Neural cell (in vitro differentiated cells): ENCODE measurements at regions not wholly inside any gene's neighbourhood (a gene's known extent, or its start where the extent isn't known, plus 50 kb on each side); places are given as distances from the start of the nearest gene placed in this dataset.

Experiments
- H2AFZ ChIP-seq: fragments of 200-600, 300-800 bp; sonication (generic), shearing (Covaris generic); 2 replicates; pipeline ENCODE4 v1.6.0; 2014; ENCODE audit warnings: low read depth, mild to moderate bottlenecking, antibody characterized with exemption, low read length, moderate library complexity
- H3F3A ChIP-seq: fragments of 200-600 bp; shearing (Covaris generic); 2 replicates; pipeline ENCODE4 v1.6.1; 2016; ENCODE audit warnings: mild to moderate bottlenecking, moderate library complexity, mixed read lengths, antibody characterized with exemption, low read length; ENCODE audit not compliant: insufficient read depth, poor library complexity, severe bottlenecking
- H3K27ac ChIP-seq: fragments of 200-600, 300-800 bp; sonication (generic), shearing (Covaris generic); 2 replicates; pipeline ENCODE4 v1.5.1; 2014; ENCODE audit warnings: mild to moderate bottlenecking, low read length, moderate library complexity
- H3K27me3 ChIP-seq: fragments of 300-800, 200-600 bp; sonication (generic), shearing (Covaris generic); 2 replicates; pipeline ENCODE4 v1.6.0; 2014; ENCODE audit warnings: mild to moderate bottlenecking, low read depth, low read length, moderate library complexity; ENCODE audit not compliant: insufficient read depth
- H3K36me3 ChIP-seq: fragments of 300-800, 200-600 bp; sonication (generic), shearing (Covaris generic); 2 replicates; pipeline ENCODE4 v1.5.1; 2014; ENCODE audit warnings: mild to moderate bottlenecking, antibody characterized with exemption, low read length, moderate library complexity; ENCODE audit not compliant: insufficient read depth
- H3K4me2 ChIP-seq: fragments of 300-800, 200-600 bp; sonication (generic), shearing (Covaris generic); 2 replicates; pipeline ENCODE4 v1.6.0; 2014; ENCODE audit warnings: mild to moderate bottlenecking, low read length
- H3K4me3 ChIP-seq: fragments of 300-800, 200-600 bp; sonication (generic), shearing (Covaris generic); 2 replicates; pipeline ENCODE4 v1.5.1; 2014; ENCODE audit warnings: mild to moderate bottlenecking, low read length, moderate library complexity
- H3K79me2 ChIP-seq: fragments of 200-600 bp; shearing (Covaris generic); replicated peaks from 2 replicates; pipeline ENCODE4 v1.6.0; 2014; ENCODE audit warnings: mild to moderate bottlenecking, low read length, moderate library complexity; ENCODE audit not compliant: insufficient read depth
- H3K9ac ChIP-seq: fragments of 300-800, 200-600 bp; sonication (generic), shearing (Covaris generic); 2 replicates; pipeline ENCODE4 v1.6.1; 2016; ENCODE audit warnings: mild to moderate bottlenecking, low read length, mixed read lengths
- H3K9me2 ChIP-seq: fragments of 200-600 bp; shearing (Covaris generic); 2 replicates; pipeline ENCODE4 v1.6.1; 2016; ENCODE audit warnings: mild to moderate bottlenecking, low read length, mixed read lengths; ENCODE audit not compliant: insufficient read depth
- H3K9me3 ChIP-seq: fragments of 200-600, 300-800 bp; sonication (generic), shearing (Covaris generic); 2 replicates; pipeline ENCODE4 v1.6.1; 2016; ENCODE audit warnings: mild to moderate bottlenecking, mixed run types, low read length, moderate library complexity, mixed read lengths
- H4K20me1 ChIP-seq: fragments of 200-600 bp; shearing (Covaris generic); 2 replicates; pipeline ENCODE4 v1.6.1; 2016; ENCODE audit warnings: mild to moderate bottlenecking, mixed run types; ENCODE audit not compliant: insufficient read depth
- EP300 ChIP-seq: fragments of 450-650 bp; conservative IDR thresholded peaks from 2 replicates; pipeline ENCODE4 v1.6.1; 2014; ENCODE audit warnings: antibody characterized with exemption, mild to moderate bottlenecking, moderate library complexity; ENCODE audit not compliant: poor library complexity, severe bottlenecking
- EZH2 ChIP-seq: fragments of 200-600, 300-800 bp; shearing (Covaris generic), sonication (generic); IDR thresholded peaks from 2 replicates; pipeline ENCODE4 v1.6.1; 2014; ENCODE audit warnings: antibody characterized with exemption, low read length, borderline replicate concordance, mild to moderate bottlenecking; ENCODE audit not compliant: insufficient read depth, poor library complexity, severe bottlenecking
- MXI1 ChIP-seq: fragments of 450-650 bp; conservative IDR thresholded peaks from 2 replicates; pipeline ENCODE4 v1.6.1; 2014; ENCODE audit warnings: antibody characterized with exemption, mild to moderate bottlenecking; ENCODE audit not compliant: poor library complexity, severe bottlenecking
- POLR2AphosphoS5 ChIP-seq: IDR thresholded peaks from 2 replicates; pipeline ENCODE4 v1.6.1; 2012
- RAD21 ChIP-seq: fragments of 450-650 bp; conservative IDR thresholded peaks from 2 replicates; pipeline ENCODE4 v1.6.1; 2014; ENCODE audit warnings: antibody characterized with exemption, mild to moderate bottlenecking, moderate library complexity
- SMC3 ChIP-seq: fragments of 450-650 bp; conservative IDR thresholded peaks from 2 replicates; pipeline ENCODE4 v1.6.1; 2014; ENCODE audit warnings: antibody characterized with exemption, mild to moderate bottlenecking, moderate library complexity; ENCODE audit not compliant: poor library complexity
- TAF1 ChIP-seq: IDR thresholded peaks from 2 replicates; pipeline ENCODE4 v1.6.1; 2012; ENCODE audit warnings: low read depth
- TF ChIP-seq, protein P1 (sequence below): IDR thresholded peaks from 2 replicates; pipeline ENCODE4 v1.6.1; 2012; ENCODE audit warnings: borderline replicate concordance
- TF ChIP-seq, protein P2 (sequence below): fragments of 450-650 bp; IDR thresholded peaks from 2 replicates; pipeline ENCODE4 v1.5.1; 2014; ENCODE audit warnings: antibody characterized with exemption, mild to moderate bottlenecking, moderate library complexity; ENCODE audit not compliant: poor library complexity, severe bottlenecking

DNA sequence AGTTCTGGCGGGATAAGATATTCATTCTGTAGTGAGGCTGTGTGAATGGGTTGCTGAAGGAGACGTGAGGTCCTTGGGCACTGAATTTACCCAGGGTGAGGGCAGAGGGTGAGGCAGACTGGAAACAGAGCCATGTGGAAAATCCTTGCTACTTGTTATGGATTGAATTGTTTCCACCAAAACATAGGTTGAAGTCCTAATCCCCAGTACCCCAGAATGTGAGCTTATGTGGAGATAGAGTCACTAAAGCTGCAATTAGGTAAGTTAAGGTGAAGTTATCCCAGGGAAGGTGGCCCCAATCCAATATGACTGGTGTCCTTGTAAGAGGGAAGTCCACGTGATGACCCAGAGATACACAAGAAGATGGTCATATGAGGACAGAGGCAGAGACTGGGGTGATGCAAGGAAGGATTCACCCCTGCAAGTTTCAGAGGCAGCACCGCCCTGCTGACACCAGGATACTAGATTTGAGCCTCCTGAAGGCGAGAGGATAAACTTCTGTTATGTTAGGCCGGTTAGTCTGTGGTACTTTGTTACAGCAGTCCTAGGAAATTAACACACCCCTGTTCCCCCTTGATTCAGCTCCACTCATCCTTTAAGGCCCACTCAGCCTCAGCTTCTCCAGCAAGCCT, 289.4 kb upstream of the MEX3C start:
- Histone ChIP-seq H3K27ac (no peak overlapping the region), H2AFZ (no peak overlapping the region), H3K9me3 (no peaks in the 10 kb centered on the region), H3K79me2 (no peaks in the 10 kb centered on the region), H3K9me2 (no peaks in the 10 kb centered on the region), H3F3A (no peaks in the 10 kb centered on the region), H3K4me3 (no peak overlapping the region), H3K9ac (no peak overlapping the region), H3K36me3 (no peaks in the 10 kb centered on the region), H4K20me1 (no peaks in the 10 kb centered on the region), H3K27me3 (no peaks in the 10 kb centered on the region), H3K4me2 (no peak overlapping the region)
- TF ChIP-seq, protein P1, sequence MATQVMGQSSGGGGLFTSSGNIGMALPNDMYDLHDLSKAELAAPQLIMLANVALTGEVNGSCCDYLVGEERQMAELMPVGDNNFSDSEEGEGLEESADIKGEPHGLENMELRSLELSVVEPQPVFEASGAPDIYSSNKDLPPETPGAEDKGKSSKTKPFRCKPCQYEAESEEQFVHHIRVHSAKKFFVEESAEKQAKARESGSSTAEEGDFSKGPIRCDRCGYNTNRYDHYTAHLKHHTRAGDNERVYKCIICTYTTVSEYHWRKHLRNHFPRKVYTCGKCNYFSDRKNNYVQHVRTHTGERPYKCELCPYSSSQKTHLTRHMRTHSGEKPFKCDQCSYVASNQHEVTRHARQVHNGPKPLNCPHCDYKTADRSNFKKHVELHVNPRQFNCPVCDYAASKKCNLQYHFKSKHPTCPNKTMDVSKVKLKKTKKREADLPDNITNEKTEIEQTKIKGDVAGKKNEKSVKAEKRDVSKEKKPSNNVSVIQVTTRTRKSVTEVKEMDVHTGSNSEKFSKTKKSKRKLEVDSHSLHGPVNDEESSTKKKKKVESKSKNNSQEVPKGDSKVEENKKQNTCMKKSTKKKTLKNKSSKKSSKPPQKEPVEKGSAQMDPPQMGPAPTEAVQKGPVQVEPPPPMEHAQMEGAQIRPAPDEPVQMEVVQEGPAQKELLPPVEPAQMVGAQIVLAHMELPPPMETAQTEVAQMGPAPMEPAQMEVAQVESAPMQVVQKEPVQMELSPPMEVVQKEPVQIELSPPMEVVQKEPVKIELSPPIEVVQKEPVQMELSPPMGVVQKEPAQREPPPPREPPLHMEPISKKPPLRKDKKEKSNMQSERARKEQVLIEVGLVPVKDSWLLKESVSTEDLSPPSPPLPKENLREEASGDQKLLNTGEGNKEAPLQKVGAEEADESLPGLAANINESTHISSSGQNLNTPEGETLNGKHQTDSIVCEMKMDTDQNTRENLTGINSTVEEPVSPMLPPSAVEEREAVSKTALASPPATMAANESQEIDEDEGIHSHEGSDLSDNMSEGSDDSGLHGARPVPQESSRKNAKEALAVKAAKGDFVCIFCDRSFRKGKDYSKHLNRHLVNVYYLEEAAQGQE: no peak
- TF ChIP-seq EP300 (no peak), RAD21 (no peak), TAF1 (no peak), POLR2AphosphoS5 (no peak), MXI1 (no peak), EZH2 (no peak), SMC3 (no peak)
- TF ChIP-seq, protein P2, sequence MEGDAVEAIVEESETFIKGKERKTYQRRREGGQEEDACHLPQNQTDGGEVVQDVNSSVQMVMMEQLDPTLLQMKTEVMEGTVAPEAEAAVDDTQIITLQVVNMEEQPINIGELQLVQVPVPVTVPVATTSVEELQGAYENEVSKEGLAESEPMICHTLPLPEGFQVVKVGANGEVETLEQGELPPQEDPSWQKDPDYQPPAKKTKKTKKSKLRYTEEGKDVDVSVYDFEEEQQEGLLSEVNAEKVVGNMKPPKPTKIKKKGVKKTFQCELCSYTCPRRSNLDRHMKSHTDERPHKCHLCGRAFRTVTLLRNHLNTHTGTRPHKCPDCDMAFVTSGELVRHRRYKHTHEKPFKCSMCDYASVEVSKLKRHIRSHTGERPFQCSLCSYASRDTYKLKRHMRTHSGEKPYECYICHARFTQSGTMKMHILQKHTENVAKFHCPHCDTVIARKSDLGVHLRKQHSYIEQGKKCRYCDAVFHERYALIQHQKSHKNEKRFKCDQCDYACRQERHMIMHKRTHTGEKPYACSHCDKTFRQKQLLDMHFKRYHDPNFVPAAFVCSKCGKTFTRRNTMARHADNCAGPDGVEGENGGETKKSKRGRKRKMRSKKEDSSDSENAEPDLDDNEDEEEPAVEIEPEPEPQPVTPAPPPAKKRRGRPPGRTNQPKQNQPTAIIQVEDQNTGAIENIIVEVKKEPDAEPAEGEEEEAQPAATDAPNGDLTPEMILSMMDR: no peak

DNA sequence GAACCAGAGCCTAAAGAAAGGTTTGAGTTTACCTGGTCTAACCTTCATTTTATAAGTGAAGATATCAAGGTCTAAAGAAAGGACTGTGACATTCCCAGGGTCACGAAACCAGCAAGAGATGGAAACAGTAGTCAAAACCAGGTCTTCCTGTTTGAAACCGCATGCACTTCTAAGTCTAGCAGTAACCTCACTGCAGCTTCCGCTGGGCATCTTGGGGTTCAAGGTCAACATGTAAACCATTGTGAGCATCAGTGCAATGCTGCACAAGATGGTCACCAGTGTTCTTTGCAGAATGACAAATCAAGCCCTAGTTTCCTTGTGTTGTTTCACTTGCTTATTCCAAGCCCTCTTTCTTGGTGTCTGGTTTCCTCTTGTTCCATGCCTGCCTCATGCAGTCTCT, 292.9 kb upstream of the MEX3C start:
- Histone ChIP-seq H3K9me3 (no peaks in the 10 kb centered on the region), H2AFZ (no peak overlapping the region), H3K4me3 (no peak overlapping the region), H3F3A (no peaks in the 10 kb centered on the region), H3K79me2 (no peaks in the 10 kb centered on the region), H3K4me2 (no peak overlapping the region), H3K27me3 (no peaks in the 10 kb centered on the region), H3K27ac (no peak overlapping the region), H3K9me2 (no peaks in the 10 kb centered on the region), H4K20me1 (no peaks in the 10 kb centered on the region), H3K36me3 (no peaks in the 10 kb centered on the region), H3K9ac (no peak overlapping the region)
- TF ChIP-seq EZH2 (no peak), RAD21 (no peak), MXI1 (no peak), SMC3 (no peak), EP300 (no peak), TAF1 (no peak), POLR2AphosphoS5 (no peak)
- TF ChIP-seq, protein P1: no peak
- TF ChIP-seq, protein P2: no peak
